Vagina (tissue), 2 donors: ENCODE measurements at regions not wholly inside any gene's neighbourhood (a gene's known extent, or its start where the extent isn't known, plus 50 kb on each side); places are given as distances from the start of the nearest gene placed in this dataset.
"Not testable (repeated sequence)": the region's sequence is repeated elsewhere in the genome, so short reads cannot be mapped to it uniquely, and the experiment has no call there.

Experiments used
- DNase-seq, 2 donors: peaks; one replicate each; pipeline ENCODE4 v3.0.0-alpha.2; 2017; ENCODE audit errors: extremely low spot score in 2 of 2
- H3K27ac ChIP-seq: fragments of 200-600 bp; sonication (generic); one replicate; pipeline ENCODE4 v1.5.1; 2019
- H3K27me3 ChIP-seq: fragments of 200-600 bp; sonication (generic); one replicate; pipeline ENCODE4 v1.5.1; 2019
- H3K36me3 ChIP-seq, 2 donors: fragments of 200-600 bp; sonication (generic); one replicate each; pipeline ENCODE4 v1.5.1; 2017 to 2019
- H3K4me1 ChIP-seq: fragments of 200-600 bp; sonication (generic); one replicate; pipeline ENCODE4 v1.5.1; 2019
- H3K4me3 ChIP-seq, 2 donors: fragments of 200-600 bp; sonication (generic); 1 replicate in 1 of 2; 2 replicates in 1 of 2; pipeline ENCODE4 v1.5.1; 2016 to 2019
- H3K9me3 ChIP-seq: fragments of 200-600 bp; sonication (generic); one replicate; pipeline ENCODE4 v1.5.1; 2019
- POLR2A ChIP-seq, 2 donors: fragments of 450-650 bp; IDR thresholded peaks; one replicate each; pipeline ENCODE4 v1.6.1; 2017; ENCODE audit warnings: antibody characterized with exemption in 2 of 2, mild to moderate bottlenecking in 2 of 2, moderate library complexity in 2 of 2
- POLR2AphosphoS5 ChIP-seq, 2 donors: sonication (generic); formaldehyde crosslinking; IDR thresholded peaks; one replicate each; pipeline ENCODE4 v1.9.0; 2017; ENCODE audit warnings: antibody characterized with exemption in 2 of 2, mild to moderate bottlenecking in 2 of 2, low read depth in 1 of 2; ENCODE audit not compliant: insufficient read depth in 1 of 2
- intact Hi-C: fragments of 100-400 bp; cut with DNase I; formaldehyde crosslinking; loops from one replicate; pipeline ENCODE4 v1.15.1; 2023
- TF ChIP-seq, protein P1 (sequence below), 3 experiments: fragments of 450-650 bp in 2 of 3; fragments of 200-600 bp in 1 of 3; sonication (generic) in 1 of 3; IDR thresholded peaks; one replicate each; pipeline ENCODE4 v1.5.1; 2017 to 2019; ENCODE audit warnings: antibody characterized with exemption in 3 of 3, mild to moderate bottlenecking in 2 of 3, moderate library complexity in 2 of 3

DNA sequence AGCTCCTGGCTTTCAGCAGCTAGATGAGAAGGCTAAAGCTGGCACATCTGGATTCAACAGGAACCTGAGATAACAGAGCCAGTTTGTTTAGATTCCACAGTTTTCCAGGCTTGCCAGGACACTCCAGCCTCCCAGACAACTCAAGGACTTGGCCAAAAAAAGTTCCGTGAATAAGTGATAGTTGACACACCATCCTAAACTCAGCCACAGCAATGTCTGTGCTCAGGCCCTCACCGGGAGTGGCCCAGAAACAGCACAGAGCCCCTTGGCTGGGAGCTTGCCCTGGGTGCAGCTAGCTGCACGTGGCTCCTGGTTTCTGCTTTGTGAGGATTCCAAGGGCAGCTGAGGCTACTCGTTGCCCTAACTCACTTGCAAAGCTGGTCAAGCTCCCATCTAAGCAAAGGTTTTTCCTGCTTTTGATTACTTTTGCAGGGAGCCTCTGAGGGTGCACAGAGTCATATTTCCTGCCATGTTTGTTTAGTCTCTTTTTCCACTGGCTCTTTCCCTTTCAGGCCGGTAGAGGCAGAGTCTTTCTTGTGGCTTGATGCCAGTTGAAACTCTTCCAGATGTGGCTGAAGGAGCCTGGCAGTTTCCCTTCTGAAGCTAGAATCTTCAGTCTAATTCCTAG is 118.3 kb upstream of the ECI2 start:
- intact Hi-C loops = no loop called here
- Histone ChIP-seq H3K27ac (no peak overlapping the region), H3K4me3 (no peak overlapping the region), H3K27me3 (no peaks in the 10 kb centered on the region), H3K4me1 (peaks cover 17% of the 10 kb centered on the region), H3K9me3 (no peaks in the 10 kb centered on the region), H3K36me3 (no peaks in the 10 kb centered on the region)
- no peak for DNase-seq
- TF ChIP-seq, protein P1, sequence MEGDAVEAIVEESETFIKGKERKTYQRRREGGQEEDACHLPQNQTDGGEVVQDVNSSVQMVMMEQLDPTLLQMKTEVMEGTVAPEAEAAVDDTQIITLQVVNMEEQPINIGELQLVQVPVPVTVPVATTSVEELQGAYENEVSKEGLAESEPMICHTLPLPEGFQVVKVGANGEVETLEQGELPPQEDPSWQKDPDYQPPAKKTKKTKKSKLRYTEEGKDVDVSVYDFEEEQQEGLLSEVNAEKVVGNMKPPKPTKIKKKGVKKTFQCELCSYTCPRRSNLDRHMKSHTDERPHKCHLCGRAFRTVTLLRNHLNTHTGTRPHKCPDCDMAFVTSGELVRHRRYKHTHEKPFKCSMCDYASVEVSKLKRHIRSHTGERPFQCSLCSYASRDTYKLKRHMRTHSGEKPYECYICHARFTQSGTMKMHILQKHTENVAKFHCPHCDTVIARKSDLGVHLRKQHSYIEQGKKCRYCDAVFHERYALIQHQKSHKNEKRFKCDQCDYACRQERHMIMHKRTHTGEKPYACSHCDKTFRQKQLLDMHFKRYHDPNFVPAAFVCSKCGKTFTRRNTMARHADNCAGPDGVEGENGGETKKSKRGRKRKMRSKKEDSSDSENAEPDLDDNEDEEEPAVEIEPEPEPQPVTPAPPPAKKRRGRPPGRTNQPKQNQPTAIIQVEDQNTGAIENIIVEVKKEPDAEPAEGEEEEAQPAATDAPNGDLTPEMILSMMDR (IDR thresholded peaks at IDR 0.05) = peak in 1 of 3 experiments; percentile 12
- TF ChIP-seq POLR2A (IDR thresholded peaks at IDR 0.05) = no peak
- peak in 1 of 2 donors; percentile 27 for TF ChIP-seq POLR2AphosphoS5 (IDR thresholded peaks at IDR 0.05; ENCODE audit: insufficient read depth in 1 of 2, low read depth in 1 of 2)

DNA sequence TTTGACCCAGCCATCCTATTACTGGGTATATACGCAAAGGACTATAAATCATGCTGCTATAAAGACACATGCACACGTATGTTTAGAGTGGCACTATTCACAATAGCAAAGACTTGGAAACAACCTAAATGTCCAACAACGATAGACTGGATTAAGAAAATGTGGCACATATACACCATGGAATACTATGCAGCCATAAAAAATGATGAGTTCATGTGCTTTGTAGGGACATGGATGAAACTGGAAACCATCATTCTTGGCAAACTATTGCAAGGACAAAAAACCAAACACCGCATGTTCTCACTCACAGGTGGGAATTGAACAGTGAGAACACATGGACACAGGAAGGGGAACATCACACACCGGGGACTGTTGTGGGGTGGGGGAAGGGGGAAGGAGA is 117.1 kb upstream of the ECI2 start:
- H3K36me3 ChIP-seq, DNase-seq, H3K27me3 ChIP-seq, H3K9me3 ChIP-seq, intact Hi-C loops, H3K4me3 ChIP-seq, H3K27ac ChIP-seq: not testable (repeated sequence)
- peaks cover 17% of the 10 kb centered on the region for H3K4me1 ChIP-seq

DNA sequence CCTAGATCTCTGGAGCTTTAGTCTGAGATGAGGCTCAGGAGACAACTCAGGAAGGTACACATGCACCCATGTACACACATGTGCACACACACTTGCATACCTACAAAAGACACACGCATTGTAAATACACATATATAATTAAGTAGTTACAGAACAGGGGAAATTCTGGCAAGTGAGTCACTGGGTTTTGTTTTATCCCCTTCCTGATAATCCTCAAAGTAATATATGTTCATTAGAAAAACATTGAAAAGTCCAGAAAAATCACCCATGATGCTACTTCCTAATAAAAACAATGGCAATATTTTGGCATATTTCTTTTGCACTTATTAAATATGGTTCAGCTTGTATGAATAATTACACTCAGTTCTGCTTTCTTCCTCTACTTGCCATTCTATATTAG is 115.3 kb upstream of the ECI2 start:
- Histone ChIP-seq H3K4me3 (no peak overlapping the region), H3K27me3 (no peaks in the 10 kb centered on the region), H3K4me1 (peaks cover 17% of the 10 kb centered on the region), H3K9me3 (no peaks in the 10 kb centered on the region), H3K36me3 (no peaks in the 10 kb centered on the region), H3K27ac (no peak overlapping the region)
- no peak for DNase-seq
- intact Hi-C loops = no loop called here
- TF ChIP-seq POLR2AphosphoS5 (IDR thresholded peaks at IDR 0.05; ENCODE audit: insufficient read depth in 1 of 2, low read depth in 1 of 2) (no peak), POLR2A (IDR thresholded peaks at IDR 0.05) (no peak)
- TF ChIP-seq, protein P1 (IDR thresholded peaks at IDR 0.05) = no peak

DNA sequence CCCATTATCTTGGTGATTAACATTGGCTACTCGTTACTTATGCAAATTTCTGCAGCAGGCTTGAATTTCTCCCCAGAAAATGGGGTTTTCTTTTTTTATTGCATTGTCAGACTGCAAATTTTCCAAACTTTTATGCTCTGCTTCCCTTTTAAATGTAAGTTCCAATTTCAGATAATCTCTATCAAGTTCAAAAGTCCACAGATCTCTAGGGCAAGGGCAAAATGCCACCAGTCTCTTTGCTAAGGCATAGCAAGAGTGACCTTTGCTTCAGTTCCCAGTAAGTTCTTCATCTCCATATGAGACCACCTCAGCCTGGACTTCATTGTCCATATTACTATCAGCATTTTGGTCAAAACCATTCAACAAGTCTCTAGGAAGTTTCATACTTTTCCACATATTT is 108.5 kb upstream of the ECI2 start:
- DNase-seq, intact Hi-C loops, H3K4me1 ChIP-seq: not testable (repeated sequence)

DNA sequence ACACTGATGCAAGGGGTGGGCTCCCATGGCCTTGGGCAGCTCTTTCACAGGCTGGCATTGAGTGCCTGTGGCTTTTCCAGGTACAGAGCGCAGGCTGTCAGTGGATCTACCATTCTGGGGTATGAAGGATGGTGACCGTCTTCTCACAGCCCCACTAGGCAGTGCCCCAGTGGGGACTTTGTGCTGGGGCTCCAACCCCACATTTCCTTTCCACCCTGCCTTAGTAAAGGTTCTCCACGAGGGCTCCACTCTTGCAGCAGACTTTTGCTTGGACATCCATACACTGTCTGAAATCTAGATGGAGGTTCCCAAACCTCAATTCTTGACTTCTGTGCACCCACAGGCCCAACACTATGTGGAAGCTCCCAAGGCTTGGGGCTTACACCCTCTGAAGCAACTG is 107.9 kb upstream of the ECI2 start:
- intact Hi-C loops = no loop called here
- Histone ChIP-seq H3K4me3 (no peak overlapping the region), H3K36me3 (no peaks in the 10 kb centered on the region), H3K27ac (no peak overlapping the region), H3K4me1 (no peaks in the 10 kb centered on the region), H3K27me3 (no peaks in the 10 kb centered on the region), H3K9me3 (peaks cover 6% of the 10 kb centered on the region)
- no peak for DNase-seq
- TF ChIP-seq POLR2AphosphoS5 (IDR thresholded peaks at IDR 0.05; ENCODE audit: insufficient read depth in 1 of 2, low read depth in 1 of 2) (no peak), POLR2A (IDR thresholded peaks at IDR 0.05) (no peak)
- TF ChIP-seq, protein P1 (IDR thresholded peaks at IDR 0.05) = no peak

More for the DNA sequence above, 108.5 kb upstream of the ECI2 start:
- H3K27ac ChIP-seq, H3K36me3 ChIP-seq, H3K4me3 ChIP-seq, H3K27me3 ChIP-seq, H3K9me3 ChIP-seq: not testable (repeated sequence)

DNA sequence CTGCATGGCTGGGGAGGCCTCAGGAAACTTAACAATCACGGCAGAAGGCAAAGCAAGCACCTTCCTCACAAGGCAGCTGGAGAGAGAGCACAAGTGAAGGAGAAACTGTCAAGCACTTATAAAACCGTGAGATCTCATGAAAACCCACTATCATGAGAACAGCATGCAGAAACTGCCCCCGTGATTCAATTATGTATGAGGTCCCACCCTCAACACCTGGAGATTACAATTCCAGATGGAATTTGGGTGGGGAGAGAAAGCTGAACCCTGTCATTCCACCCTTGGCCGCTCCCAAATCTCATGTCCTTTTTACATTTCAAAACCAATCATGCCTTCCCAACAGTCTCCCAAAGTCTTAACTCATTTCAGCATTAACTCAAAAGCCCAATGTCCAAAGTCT is 107.2 kb upstream of the ECI2 start:
- Histone ChIP-seq H3K36me3 (no peaks in the 10 kb centered on the region), H3K27ac (no peak overlapping the region), H3K4me3 (no peak overlapping the region), H3K4me1 (no peaks in the 10 kb centered on the region), H3K27me3 (no peaks in the 10 kb centered on the region), H3K9me3 (peaks cover 6% of the 10 kb centered on the region)
- no peak for DNase-seq
- TF ChIP-seq POLR2A (IDR thresholded peaks at IDR 0.05) (no peak), POLR2AphosphoS5 (IDR thresholded peaks at IDR 0.05; ENCODE audit: insufficient read depth in 1 of 2, low read depth in 1 of 2) (no peak)
- TF ChIP-seq, protein P1 (IDR thresholded peaks at IDR 0.05) = no peak
- intact Hi-C loops = no loop called here
